ACC112 (cell line): ENCODE measurements at regions not wholly inside any gene's neighbourhood (a gene's known extent, or its start where the extent isn't known, plus 50 kb on each side); places are given as distances from the start of the nearest gene placed in this dataset.

ENCODE experiments used
- H2AFZ ChIP-seq: fragments of 200-600 bp; sonication (generic); one replicate; pipeline ENCODE4 v1.6.0; 2017; ENCODE audit warnings: antibody characterized with exemption, low read length; ENCODE audit not compliant: unreplicated experiment
- H3K27ac ChIP-seq: fragments of 200-600 bp; sonication (generic); 2 replicates; pipeline ENCODE4 v1.5.1; 2014; ENCODE audit warnings: low read depth, mild to moderate bottlenecking, antibody characterized with exemption, low read length, moderate library complexity
- H3K27me3 ChIP-seq: fragments of 200-600 bp; sonication (generic); 2 replicates; pipeline ENCODE4 v1.6.1; 2014; ENCODE audit warnings: mild to moderate bottlenecking, antibody characterized with exemption, low read length, moderate library complexity, mixed read lengths; ENCODE audit not compliant: insufficient read depth
- H3K36me3 ChIP-seq: fragments of 200-600 bp; sonication (generic); 2 replicates; pipeline ENCODE4 v1.6.1; 2016; ENCODE audit warnings: mild to moderate bottlenecking, antibody characterized with exemption, low read length, moderate library complexity, mixed read lengths; ENCODE audit not compliant: insufficient read depth
- H3K4me1 ChIP-seq: fragments of 200-600 bp; sonication (generic); one replicate; pipeline ENCODE4 v1.6.1; 2016; ENCODE audit warnings: low read length, mixed read lengths; ENCODE audit not compliant: insufficient read depth, unreplicated experiment, control insufficient read depth
- H3K4me3 ChIP-seq: fragments of 200-600 bp; sonication (generic); 2 replicates; pipeline ENCODE4 v1.5.1; 2014; ENCODE audit warnings: mild to moderate bottlenecking, low read depth, low read length
- H3K79me2 ChIP-seq: fragments of 200-600 bp; sonication (generic); one replicate; pipeline ENCODE4 v1.6.0; 2016; ENCODE audit warnings: low read length; ENCODE audit not compliant: control insufficient read depth, unreplicated experiment, insufficient read depth

- Histone ChIP-seq H3K4me3 (no peak overlapping the region), H3K4me1 (no peaks in the 10 kb centered on the region), H3K27ac (no peak overlapping the region), H2AFZ (no peak overlapping the region), H3K36me3 (no peaks in the 10 kb centered on the region), H3K27me3 (no peaks in the 10 kb centered on the region), H3K79me2 (no peaks in the 10 kb centered on the region)
Observed at GRCh38 chr4:71260544-71260943, 78.3 kb upstream of the SLC4A4 start.

DNA sequence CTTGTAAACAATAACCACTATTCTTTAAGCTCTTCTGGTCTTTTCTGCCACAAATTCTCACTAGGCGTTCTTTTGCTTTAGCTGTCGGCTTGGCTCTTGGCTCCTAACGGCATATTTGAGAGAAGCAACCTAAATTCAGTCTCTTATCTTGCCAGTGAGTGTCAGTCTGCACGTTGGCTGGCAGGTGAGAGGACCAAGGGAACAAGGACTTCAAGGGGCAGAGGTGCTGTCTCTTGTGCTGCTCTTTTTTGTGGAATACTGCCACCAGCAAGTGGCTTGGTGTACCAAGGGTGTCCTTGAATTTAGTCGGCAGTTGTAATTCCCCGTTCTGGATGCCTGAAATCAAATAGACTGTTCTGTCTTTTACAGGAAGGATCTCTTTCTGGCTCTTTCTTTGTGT is 77.8 kb upstream of the SLC4A4 start:
- Histone ChIP-seq H3K4me1 (no peaks in the 10 kb centered on the region), H3K79me2 (no peaks in the 10 kb centered on the region), H3K27me3 (no peaks in the 10 kb centered on the region), H3K4me3 (no peak overlapping the region), H3K36me3 (no peaks in the 10 kb centered on the region), H3K27ac (no peak overlapping the region), H2AFZ (no peak overlapping the region)

- no peaks in the 10 kb centered on the region for H3K4me1 ChIP-seq
- H3K27me3 ChIP-seq = no peaks in the 10 kb centered on the region
- H3K27ac ChIP-seq = no peak overlapping the region
- no peaks in the 10 kb centered on the region for H3K36me3 ChIP-seq
- no peak overlapping the region for H2AFZ ChIP-seq
- H3K4me3 ChIP-seq = no peak overlapping the region
- H3K79me2 ChIP-seq = no peaks in the 10 kb centered on the region
Observed at GRCh38 chr4:71261633-71262121, 77.1 kb upstream of the SLC4A4 start.

GRCh38 chr4:71262161-71262560 is 76.7 kb upstream of the SLC4A4 start:
- H3K36me3 ChIP-seq = no peaks in the 10 kb centered on the region

GRCh38 chr4:71266090-71266794 is 72.6 kb upstream of the SLC4A4 start:
- Histone ChIP-seq H3K36me3 (no peaks in the 10 kb centered on the region), H3K4me1 (peaks cover 10% of the 10 kb centered on the region), H3K27me3 (no peaks in the 10 kb centered on the region), H2AFZ (no peak overlapping the region), H3K4me3 (no peak overlapping the region), H3K79me2 (no peaks in the 10 kb centered on the region), H3K27ac (no peak overlapping the region)

More at GRCh38 chr4:71262161-71262560, 76.7 kb upstream of the SLC4A4 start:
- Histone ChIP-seq H3K79me2 (no peaks in the 10 kb centered on the region), H3K4me1 (no peaks in the 10 kb centered on the region), H3K27me3 (no peaks in the 10 kb centered on the region), H3K4me3 (no peak overlapping the region), H3K27ac (no peak overlapping the region), H2AFZ (no peak overlapping the region)

- Histone ChIP-seq H3K36me3 (no peaks in the 10 kb centered on the region), H3K4me1 (peaks cover 10% of the 10 kb centered on the region), H2AFZ (no peak overlapping the region), H3K4me3 (no peak overlapping the region), H3K79me2 (no peaks in the 10 kb centered on the region), H3K27me3 (no peaks in the 10 kb centered on the region), H3K27ac (no peak overlapping the region)
Observed at GRCh38 chr4:71267244-71267643, 71.6 kb upstream of the SLC4A4 start.

DNA sequence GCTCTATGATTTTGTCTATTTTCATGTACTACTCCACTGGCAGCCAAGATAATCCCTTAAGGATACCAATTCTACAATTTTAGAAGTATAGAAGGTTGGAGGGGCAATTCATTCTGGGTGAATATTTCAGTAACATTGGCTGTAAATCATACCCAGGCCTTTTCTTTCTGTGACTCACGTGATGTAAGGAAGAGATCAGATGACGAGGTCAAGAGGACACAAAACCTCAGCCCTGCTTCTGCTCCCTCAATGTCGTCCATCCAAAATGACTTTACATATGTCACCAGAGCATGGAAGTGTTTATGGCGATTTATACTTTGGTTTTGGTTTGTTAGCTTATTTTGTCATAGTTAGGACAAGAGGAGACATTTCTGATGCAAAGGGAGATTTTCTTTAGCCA is 70.7 kb upstream of the SLC4A4 start:
- no peak overlapping the region for H2AFZ ChIP-seq
- H3K79me2 ChIP-seq = no peaks in the 10 kb centered on the region
- H3K4me1 ChIP-seq = peaks cover 10% of the 10 kb centered on the region
- no peaks in the 10 kb centered on the region for H3K27me3 ChIP-seq
- H3K4me3 ChIP-seq = no peak overlapping the region
- H3K27ac ChIP-seq = no peak overlapping the region
- no peaks in the 10 kb centered on the region for H3K36me3 ChIP-seq

DNA sequence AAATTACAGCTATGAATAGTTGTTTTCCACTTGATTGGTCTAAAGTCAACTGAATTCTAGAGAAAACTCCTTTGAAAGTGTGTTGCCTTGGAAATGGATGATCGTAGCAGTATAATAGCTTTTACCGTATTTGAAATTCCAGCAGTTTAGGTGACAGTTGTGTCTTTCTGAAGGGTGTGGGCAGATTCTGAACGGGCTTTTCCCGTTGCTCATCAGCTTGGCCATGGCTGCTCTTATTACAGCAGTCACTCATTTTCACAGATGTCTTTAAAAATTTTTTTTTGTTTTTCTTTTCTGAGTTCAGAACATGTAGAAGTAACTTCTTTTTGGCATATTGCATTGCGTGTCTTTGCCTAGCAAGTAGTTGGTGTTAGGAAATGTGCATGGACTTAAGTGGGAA is 69.6 kb upstream of the SLC4A4 start:
- no peak overlapping the region for H3K27ac ChIP-seq
- H3K27me3 ChIP-seq = no peaks in the 10 kb centered on the region
- H3K4me1 ChIP-seq = peaks cover 10% of the 10 kb centered on the region
- H2AFZ ChIP-seq = no peak overlapping the region
- no peak overlapping the region for H3K4me3 ChIP-seq
- no peaks in the 10 kb centered on the region for H3K36me3 ChIP-seq
- no peaks in the 10 kb centered on the region for H3K79me2 ChIP-seq

DNA sequence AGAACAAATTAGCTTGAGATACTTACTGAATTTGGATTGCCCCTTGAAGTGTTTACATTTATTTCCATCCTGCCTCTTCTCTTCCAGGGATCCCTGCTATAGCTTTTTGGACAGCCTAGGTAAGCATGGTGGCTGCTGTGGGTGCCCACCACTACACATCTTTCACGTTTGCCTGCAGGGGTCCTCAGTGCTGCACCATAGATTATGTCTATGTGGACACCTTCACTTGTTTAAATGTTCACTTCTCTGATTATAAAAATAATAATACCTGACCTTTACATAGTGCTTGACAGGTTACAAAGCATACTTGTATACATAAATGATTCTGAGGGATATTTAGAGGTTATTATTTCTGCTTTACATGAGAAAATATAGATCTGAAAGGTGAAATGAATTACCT is 67.9 kb upstream of the SLC4A4 start:
- peaks cover 10% of the 10 kb centered on the region for H3K4me1 ChIP-seq
- H2AFZ ChIP-seq = no peak overlapping the region
- no peaks in the 10 kb centered on the region for H3K36me3 ChIP-seq
- H3K79me2 ChIP-seq = no peaks in the 10 kb centered on the region
- no peaks in the 10 kb centered on the region for H3K27me3 ChIP-seq
- no peak overlapping the region for H3K4me3 ChIP-seq
- H3K27ac ChIP-seq = no peak overlapping the region

GRCh38 chr4:71272976-71273375 is 65.8 kb upstream of the SLC4A4 start:
- no peaks in the 10 kb centered on the region for H3K27me3 ChIP-seq
- H3K79me2 ChIP-seq = no peaks in the 10 kb centered on the region
- H3K4me3 ChIP-seq = no peak overlapping the region
- H3K4me1 ChIP-seq = peaks cover 7% of the 10 kb centered on the region
- no peak overlapping the region for H2AFZ ChIP-seq
- H3K27ac ChIP-seq = no peak overlapping the region
- no peaks in the 10 kb centered on the region for H3K36me3 ChIP-seq

- H3K79me2 ChIP-seq = no peaks in the 10 kb centered on the region
- H2AFZ ChIP-seq = peak overlapping the region; percentile 48
- no peaks in the 10 kb centered on the region for H3K36me3 ChIP-seq
- no peaks in the 10 kb centered on the region for H3K27me3 ChIP-seq
- H3K4me1 ChIP-seq = no peaks in the 10 kb centered on the region
- H3K27ac ChIP-seq = no peak overlapping the region
- H3K4me3 ChIP-seq = no peak overlapping the region
Observed at GRCh38 chr4:71275004-71275403, 63.8 kb upstream of the SLC4A4 start.
